H7 (cell line): ENCODE measurements at regions not wholly inside any gene's neighbourhood (a gene's known extent, or its start where the extent isn't known, plus 50 kb on each side); places are given as distances from the start of the nearest gene placed in this dataset.
"Not testable (repeated sequence)": the region's sequence is repeated elsewhere in the genome, so short reads cannot be mapped to it uniquely, and the experiment has no call there.

ENCODE experiments used
- DNase-seq: peaks from one replicate; pipeline ENCODE4 v3.0.0; 2012
- H3K27me3 ChIP-seq: 2 replicates; pipeline ENCODE4 v1.6.0; 2011; ENCODE audit warnings: mild to moderate bottlenecking, low read length; ENCODE audit not compliant: control insufficient read depth, insufficient read depth
- H3K36me3 ChIP-seq: replicated peaks from 2 replicates; pipeline ENCODE4 v1.5.1; 2011; ENCODE audit warnings: low read length; ENCODE audit not compliant: control insufficient read depth, insufficient read depth
- H3K4me3 ChIP-seq: 2 replicates; pipeline ENCODE4 v1.5.1; 2011; ENCODE audit warnings: low read depth, mild to moderate bottlenecking, control low read depth, low read length, moderate library complexity; ENCODE audit not compliant: insufficient read depth

DNA sequence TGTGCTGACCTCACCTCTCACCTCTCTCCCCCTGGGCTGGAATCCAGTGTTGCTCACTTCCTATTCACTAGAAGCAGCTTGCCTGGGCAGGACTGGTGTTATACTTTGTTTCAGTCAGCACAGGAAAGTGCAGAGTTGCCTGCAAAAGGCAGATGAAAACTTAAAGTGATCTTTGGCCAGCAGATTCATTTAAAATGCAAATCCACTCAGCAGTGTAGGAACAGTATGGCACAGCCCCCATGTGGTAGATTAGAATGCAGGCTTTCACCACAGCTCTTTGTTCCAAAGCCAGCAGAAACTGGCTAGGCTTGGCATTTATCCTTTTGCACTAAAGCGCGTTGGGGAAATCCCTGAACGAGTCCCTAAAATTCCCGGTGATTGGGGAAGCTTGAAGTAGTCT lies 301.2 kb downstream of the OR4C45 start:
- DNase-seq, result no peak
- Histone ChIP-seq H3K27me3 (no peaks in the 10 kb centered on the region), H3K36me3 (no peaks in the 10 kb centered on the region), H3K4me3 (no peak overlapping the region)

DNA sequence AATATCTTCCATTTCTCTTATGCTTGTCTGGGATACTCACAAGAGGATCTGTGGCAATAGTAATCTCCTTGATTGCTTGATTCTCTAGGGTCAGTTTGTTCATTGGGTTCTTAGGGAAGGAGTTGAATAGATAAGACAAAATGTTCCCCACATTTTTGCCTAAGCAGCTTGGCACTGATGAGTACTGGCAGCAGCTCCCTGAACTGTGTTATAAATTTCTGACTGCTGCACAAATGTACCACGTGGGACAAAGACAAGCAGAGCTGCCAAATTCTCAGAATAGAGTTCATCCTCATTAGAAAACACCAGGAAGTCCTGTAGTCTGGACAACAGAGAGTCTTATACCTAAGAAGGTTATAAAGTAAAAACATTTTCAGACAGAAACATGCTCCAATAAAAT lies 304.8 kb downstream of the OR4C45 start:
- H3K27me3 ChIP-seq, H3K4me3 ChIP-seq, H3K36me3 ChIP-seq, DNase-seq: not testable (repeated sequence)

DNA sequence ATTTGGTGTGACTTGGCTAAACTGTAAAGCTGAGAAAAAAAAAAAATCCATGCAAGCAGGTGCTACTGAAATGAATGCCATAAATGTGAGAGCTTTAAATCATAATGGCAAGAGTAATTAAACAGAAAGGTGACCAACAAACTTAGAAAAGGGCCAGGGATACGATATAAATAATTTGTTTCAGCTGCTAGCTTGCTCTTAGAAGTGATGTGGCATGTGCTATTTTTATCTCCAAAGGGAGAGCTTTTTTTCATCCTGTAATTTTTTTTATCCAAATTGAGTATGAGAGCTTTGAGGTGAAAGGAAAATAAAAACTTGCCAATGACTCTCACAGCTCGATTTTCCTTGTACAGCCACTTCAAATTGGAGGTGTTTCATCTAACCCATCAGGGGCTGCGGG lies 315.3 kb downstream of the OR4C45 start:
- not testable (repeated sequence) for H3K36me3 ChIP-seq, H3K4me3 ChIP-seq, H3K27me3 ChIP-seq, DNase-seq

DNA sequence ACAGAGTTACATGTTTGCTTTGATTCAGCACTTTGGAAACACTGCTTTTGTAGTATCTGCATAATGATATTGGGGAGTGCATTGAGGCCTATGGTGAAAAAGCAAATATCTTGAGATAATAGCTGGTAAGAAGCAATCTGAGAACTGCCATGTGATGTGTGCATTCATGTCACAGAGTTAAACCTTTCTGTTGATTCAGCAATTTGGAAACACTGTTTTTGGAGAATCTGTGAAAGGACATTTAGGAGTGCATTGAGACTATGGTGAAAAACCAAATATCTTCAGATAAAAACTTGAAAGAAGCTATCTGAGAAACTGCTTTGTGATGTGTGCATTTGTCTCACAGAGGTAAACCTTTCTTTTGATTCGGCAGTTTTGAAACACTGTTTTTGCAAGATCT lies 346.8 kb downstream of the OR4C45 start:
- no peak overlapping the region for H3K4me3 ChIP-seq

DNA sequence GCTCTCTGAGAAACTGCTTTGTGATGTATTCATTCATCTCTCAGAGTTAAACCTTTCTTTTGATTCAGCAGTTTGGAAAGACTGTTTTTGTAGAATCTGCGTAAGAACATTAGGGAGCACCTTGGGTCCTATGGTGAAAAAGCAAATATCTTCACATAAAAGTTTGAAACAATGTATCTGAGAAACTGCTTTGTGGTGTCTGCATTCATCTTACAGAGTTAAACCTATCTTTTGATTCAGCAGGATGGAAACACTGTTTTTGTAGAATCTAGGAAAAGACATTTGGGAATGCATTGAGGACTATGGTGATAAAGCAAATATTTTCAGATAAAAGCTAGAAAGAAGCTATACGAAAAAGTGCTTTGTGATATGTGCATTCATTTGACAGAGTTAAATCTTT lies 361.3 kb downstream of the OR4C45 start:
- Histone ChIP-seq H3K4me3 (no peak overlapping the region), H3K36me3 (no peaks in the 10 kb centered on the region), H3K27me3 (no peaks in the 10 kb centered on the region)
- DNase-seq, result no peak

More for the DNA sequence above, 346.8 kb downstream of the OR4C45 start:
- Histone ChIP-seq H3K27me3 (no peaks in the 10 kb centered on the region), H3K36me3 (no peaks in the 10 kb centered on the region)
- DNase-seq, result no peak

DNA sequence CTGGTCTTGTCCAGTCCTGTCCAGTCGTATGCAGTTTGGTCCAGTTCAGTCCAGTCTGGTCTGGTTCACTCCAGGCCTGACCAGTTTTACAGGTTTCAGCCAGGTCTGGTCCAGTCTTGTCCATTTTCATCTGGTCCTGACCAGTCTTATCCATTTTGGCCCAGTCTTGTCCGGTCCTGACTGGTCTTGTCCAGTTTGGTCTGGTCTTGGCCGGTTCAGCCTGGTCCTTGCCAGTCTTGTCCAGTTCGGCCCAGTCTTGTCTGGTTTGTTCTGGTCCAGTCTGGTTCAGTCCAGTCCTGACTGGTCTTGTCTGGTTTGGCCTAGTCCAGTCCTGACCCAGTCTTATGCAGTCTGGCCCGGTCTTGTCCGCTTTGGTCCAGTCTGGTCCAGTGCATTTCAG lies 380.2 kb downstream of the OR4C45 start:
- Histone ChIP-seq H3K4me3 (no peak overlapping the region), H3K27me3 (no peaks in the 10 kb centered on the region), H3K36me3 (no peaks in the 10 kb centered on the region)
- peak; percentile 0 for DNase-seq

DNA sequence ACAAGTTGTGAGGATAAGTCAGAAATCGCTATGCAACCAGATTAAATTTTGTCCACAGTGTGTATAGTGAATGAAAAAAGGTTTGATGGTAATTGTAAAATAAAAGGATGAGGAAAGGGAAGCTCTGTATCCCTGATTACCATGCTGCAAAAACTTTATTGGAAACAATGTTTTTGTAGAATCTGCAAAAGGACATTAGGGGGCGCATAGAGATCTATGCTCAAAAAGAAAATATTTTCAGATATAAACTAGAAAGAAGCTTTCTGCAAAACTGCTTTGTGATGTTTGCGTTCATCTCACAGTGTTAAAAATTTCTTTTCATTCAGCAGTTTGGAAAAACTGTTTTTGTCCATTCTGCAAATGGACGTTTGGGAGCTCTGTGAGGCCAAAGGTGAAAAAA lies 390.5 kb downstream of the OR4C45 start:
- Histone ChIP-seq H3K4me3 (no peak overlapping the region), H3K36me3 (no peaks in the 10 kb centered on the region), H3K27me3 (no peaks in the 10 kb centered on the region)
- no peak for DNase-seq
